NCI-H82 (cell line): ENCODE measurements at regions not wholly inside any gene's neighbourhood (a gene's known extent, or its start where the extent isn't known, plus 50 kb on each side); places are given as distances from the start of the nearest gene placed in this dataset.
A peak's percentile ranks its signal among the peaks of the same experiment; 100 is the strongest.

Experiments used
- DNase-seq: peaks from one replicate; lab custom pipeline; 2025; lab: John Stamatoyannopoulos, UW

DNA sequence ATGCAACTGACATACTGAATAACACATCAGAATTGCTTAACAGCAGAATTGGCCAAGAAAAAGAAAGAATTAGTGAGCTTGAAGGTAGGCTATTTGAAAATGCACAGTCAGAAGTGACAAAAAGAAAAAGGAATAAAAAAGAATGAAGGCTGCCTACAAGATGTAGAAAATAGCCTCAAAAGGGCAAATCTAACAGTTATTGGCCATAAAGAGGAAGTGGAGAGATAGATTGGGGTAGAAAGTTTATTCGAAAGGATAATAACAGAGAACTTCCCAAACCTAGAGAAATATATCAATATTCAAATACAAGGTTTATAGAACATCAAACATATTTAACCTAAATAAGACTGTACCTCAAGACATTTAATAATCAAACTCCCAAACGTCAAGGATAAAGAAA lies 67.5 kb downstream of the ATP6V1G3 start:
- DNase-seq: no peak

DNA sequence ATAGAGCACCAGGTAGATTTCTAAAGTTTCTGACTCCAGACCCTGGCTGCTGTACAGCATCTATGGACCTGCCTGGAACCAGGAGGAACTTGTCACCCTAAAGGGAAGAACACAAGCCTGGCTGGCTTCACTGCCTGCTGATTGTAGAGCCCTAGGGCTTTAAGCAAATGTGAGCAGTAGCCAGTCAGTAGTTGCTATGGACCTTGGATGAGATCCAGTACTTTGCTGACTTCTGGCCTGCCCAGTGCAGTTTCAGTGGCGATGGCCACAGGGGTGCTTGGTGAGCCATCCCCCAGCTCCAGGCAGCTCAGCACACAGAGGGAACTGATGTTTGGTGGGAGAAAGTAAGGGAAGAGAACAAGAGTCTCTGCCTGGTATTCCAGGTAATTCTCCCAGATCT lies 68.4 kb downstream of the ATP6V1G3 start:
- DNase-seq: no peak

DNA sequence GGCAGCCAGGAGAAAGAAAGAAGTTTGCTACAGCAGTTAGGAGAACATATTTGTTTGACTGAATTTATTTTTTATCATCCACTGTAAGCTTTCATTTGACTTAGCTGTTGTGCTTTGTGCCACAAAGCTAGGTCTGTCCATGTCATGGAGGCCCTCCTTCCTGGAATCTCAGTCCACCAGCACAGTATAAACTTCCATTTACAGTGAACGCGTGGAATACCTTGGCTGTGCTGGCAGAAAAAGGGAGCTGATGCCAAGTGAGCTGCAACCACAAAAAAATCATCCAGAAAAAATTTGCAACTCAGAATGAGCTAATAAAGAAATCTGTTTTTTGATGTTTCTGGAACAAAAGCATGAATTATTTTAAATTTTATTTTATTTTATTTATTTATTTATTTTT lies 72.6 kb downstream of the ATP6V1G3 start:
- no peak for DNase-seq

DNA sequence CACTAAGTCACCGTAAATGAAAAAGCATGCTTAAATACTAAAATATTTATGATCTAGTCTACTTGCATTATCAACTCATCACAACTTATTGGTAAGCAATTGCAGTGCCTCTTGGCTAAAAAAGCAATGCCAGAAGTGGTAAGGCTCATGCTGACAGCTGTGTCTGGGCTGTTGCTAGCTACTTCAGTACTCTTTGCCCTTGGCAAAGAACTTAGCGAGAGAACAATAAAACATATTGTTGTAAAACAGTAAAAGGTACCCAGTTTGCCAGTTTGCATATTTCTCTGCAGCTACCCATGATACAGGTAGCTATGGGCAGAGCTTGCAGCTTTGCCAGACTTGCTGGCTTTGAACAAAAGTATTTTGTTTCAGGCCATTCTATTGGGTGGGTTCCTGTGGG lies 73.1 kb downstream of the ATP6V1G3 start:
- no peak for DNase-seq

DNA sequence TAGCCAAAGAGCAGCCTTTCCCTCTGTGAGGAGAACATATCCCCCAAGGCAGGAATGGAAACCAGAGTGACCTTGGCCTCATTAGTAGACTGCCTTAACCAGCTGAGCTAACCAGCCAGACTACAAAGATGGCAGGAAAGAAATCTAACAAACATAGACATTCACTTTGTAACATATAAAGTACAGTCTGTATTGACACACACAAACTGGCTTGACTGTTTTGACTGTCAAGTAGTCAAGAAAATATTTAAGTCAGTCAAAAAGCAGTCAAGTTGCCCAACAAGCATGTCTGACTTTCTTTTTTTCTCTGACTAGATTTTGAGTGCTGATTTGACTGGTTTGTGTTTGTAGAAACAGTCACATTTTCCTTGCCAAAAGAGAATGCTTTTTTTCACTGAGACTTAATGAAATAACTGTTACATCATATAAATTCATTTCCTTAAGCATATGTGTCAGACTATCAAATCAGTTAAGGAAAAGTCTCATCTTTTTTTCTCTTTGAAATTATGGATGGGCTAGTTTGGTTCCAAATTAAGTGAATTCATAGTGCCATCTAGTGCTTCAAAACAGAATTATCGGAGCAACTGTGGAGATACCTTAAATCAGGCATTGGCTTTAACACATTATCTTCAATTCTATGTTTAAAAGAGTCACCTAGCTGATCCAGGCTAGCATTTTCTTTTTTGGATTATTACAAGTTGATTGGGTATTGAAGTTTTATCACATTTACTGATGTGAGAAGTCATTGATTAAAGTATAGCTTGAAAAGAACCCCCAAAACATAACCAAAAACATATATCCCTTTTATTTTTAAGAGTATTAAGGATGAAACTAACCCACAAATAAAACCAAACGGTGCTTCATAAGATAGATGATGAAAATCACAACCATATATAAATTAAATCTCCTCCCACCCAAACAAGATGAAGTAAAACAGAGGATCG lies 75.0 kb downstream of the ATP6V1G3 start:
- peak; percentile 77 for DNase-seq

DNA sequence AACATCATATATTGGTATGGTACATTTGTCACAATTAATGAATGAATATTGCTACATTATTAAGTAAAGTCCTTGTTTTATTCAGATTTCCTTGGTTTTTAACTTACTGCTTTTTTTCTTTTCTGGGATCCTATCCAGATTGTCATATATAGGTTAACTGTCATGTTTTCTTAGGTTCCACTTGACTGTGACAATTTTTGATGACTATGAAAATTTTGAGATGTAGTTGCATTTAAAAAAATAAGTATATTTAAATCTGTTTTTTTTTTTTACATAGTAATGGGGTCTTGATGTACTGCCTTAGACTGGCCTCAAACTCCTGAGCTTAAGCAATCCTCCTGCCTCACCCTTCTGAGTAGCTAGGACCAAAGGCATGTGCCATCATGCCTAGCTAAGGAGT lies 76.8 kb downstream of the ATP6V1G3 start:
- DNase-seq: no peak

DNA sequence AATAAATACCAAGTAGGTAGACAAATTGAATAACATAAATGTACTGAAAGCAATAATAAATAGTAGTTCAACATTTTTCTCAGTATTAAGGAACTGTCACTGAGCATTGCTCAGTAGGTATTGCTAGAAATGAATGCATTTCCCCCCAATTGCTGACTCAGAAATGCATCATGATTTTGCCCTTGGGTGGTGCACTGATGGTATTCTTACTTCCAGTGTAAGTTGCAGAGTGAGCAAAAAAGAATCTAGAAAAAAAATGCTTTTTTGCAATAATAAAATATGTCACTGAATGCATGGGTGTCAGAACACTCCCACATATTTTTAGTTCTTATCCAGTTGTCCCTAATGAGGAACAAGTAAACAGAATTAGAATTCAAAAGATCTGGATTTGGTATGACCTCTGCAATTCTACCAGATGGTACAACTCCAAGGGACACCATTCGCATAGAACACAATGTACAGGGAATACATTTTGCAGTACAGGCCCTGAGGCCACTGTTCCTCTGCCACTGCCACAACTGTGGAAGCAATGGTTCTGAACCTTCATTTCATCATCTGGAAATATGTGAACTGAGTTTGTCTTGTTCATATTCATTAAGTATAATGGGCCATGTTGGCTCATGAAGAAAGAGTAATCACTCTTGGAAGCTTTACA lies 78.0 kb downstream of the ATP6V1G3 start:
- DNase-seq: no peak

DNA sequence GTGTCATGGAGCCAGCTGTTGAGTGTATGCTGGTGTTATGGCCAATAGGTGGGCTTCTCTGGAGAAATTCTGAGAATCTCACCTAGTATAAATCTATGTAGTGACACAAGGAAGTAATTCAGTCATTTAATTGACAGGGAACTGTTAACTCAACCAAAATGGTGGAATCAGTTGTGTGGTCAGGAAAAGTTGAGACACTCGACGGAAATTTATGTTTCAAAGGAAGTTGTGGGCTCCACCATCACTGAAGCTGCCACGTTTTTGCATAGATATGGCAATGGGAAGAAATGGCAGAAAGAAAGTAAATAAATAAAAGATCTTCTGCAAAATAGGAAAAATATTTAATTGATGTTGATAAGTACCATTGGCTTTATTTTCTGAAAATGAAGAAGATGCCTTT lies 84.5 kb downstream of the ATP6V1G3 start:
- no peak for DNase-seq

DNA sequence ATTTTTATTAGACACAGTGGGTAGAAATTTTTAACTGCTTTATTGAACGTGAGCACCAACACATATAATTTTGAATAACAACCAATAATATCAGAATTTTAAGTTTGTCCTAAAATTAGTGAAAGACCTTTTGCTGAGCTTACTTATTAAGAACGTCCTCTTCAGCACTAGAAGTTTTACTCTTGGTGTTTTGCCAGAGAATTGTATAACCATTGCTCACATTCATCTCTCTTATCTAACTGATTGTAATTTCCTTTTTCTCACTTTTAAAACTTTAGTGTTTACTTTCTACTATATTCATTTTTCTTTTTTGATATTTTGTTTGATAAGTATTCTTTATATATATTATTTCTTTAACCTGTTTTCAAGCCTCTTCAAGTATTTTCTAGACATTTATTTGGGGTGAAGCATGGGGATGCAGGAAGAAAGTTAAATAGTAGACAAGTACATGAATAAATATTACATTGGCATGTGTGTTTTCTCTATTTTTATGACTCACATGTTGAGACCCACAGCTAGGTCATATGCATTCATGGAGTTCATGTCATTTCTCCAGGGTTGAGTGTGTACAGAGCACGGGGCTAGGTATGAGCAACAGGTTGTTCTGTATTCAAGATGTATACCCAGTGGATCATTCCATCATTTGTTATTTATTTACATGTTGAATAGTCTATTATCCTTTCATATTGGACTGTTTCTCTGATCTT lies 90.6 kb downstream of the ATP6V1G3 start:
- no peak for DNase-seq

DNA sequence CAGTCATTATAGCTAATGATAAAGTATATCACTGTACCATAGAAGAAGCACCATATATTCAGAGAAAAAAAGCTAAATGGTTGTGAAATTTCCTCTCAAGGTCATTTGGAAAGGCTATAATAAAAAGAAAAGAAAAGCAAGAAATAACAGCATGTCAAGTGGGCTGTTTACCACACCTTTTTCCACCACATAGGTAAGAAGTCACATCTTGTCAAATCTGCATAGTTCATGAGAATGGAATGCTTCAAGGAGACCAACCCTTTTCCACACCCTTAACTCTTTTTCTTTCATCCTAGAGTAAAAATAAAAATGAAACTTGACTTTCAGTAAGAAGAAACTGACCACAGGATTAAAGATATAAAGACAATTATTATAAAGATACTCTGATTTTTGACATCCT lies 91.2 kb downstream of the ATP6V1G3 start:
- no peak for DNase-seq

DNA sequence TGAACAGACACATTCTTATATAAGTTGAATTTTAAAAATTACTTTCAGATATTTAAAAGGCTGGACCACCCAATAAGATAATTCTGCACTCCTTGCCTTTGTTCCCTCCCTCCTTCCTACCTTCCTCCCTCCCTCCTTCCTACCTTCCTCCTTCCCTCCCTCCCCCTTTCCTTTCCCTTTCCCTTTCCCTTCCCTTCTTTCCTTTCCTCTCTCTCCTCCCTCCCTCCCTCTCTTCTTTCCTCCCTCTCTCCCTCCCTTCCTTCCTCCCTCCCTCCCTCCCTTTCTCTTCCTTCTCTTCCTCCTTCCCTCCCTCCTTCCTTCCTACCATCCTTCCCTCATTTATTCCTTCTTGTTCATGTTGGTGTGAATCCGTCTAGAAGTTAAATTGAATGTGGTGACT lies 93.0 kb downstream of the ATP6V1G3 start:
- no peak for DNase-seq

DNA sequence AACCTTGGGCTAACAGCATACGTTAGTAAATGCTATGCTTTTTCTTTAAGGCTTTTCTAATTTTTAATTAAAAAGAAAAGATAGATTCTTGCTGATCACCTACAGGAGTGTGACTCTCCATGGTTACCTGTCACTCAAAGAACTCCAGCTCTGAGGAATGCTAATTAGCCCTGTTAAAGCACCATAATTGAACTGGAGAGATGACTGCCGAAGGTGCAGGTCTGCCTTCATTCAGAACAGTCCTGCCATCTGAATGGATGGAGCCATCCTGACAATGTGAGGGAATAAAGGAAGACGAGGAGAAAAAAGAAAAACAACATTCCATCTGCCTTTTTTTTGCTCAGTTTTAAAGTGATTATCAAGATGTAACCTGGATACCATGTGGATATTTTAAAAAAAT lies 94.6 kb downstream of the ATP6V1G3 start:
- DNase-seq: no peak

DNA sequence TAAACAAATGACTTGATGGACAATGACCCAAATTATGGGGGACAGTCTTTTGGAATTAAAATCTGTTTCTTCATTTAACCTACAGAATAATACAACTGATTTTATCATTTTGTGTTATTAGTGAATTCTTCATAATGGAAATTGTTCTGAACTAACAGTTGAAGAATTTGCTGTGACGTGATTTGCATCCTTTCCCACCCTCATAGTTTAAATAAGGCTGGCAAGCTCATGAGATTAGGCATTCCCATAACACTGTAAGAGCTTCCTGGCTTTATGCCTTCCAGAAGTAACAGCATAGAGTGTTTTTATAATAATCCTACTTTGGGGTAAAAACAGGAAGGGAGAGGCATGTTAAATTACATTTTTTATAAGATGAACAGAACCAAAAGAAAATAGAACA lies 95.7 kb downstream of the ATP6V1G3 start:
- no peak for DNase-seq

DNA sequence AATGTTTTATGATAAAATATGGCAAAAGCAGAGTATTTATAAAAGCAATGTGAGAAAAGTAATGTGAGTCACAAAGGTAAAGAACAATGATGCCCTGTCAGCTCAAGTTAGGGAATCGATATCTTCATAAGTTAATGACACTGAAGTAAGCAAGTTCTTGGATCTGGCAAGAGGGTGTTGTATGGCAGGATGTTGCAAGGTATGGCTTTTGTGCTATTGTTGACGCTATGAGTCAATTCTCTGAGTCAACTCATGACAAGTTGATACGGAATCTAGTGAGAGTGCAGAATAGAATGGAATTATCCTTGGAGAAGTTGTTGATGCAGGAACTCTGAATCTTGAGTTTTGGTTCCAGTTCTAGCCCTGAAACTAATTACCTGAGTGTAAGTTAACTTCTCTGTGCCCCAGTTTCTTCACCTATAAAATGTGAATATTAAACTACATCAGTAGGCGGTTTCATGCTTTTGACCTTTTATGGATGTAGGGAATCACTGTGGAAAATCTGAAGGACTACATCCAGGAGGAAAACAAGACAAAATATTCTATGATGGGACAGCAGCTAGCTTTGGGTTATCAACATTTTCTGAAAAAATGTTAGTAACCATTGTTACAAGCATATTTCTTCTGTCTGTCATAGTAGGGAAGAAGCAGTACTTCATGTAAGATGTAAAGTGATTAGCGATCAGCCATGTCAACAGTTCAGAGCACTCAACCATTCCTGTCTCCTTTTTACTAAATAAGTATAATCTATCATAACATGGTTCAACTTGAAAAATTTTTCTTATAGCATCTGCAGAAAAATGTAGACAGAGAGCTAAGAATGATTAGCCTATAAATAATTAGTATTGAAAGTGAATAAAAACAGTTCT lies 96.9 kb downstream of the ATP6V1G3 start:
- no peak for DNase-seq

DNA sequence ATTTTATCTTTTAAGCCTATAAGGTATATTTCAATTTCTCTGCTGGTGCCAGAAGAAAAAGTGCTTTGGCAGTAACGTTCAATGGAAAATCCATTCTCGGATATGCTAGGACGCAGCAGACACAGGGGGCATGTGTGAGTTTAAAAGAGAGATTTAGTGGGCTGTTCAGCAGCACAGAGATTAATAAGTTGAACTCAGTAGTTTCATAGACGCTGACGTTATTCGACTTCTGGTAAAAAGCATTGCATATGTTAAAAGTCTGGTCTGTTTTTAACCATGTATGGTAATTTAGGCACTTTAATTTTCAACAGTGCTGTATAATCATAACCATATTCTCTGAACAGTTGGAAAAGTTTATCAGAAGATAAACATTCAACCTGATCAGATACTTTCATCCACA lies 99.6 kb downstream of the ATP6V1G3 start:
- no peak for DNase-seq

DNA sequence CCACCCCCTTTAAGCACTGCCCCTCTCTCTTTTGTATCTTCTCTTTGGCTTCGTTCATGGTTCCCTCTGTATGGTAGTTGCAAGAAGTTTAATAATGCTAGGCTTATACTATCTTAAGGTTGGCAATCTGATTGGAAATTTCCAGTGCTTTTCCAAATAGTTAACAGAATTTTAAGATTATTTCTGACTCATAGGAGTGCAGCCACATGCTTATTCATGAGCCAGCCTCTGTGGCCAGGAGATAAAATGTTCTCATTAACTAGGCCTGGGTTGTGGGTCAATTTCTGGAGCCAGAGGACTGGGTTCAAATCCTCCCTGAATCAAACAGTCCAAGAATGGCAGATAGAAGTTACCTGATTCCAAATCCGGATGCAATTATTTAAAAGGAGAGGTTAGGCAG lies 103.1 kb downstream of the ATP6V1G3 start:
- no peak for DNase-seq

DNA sequence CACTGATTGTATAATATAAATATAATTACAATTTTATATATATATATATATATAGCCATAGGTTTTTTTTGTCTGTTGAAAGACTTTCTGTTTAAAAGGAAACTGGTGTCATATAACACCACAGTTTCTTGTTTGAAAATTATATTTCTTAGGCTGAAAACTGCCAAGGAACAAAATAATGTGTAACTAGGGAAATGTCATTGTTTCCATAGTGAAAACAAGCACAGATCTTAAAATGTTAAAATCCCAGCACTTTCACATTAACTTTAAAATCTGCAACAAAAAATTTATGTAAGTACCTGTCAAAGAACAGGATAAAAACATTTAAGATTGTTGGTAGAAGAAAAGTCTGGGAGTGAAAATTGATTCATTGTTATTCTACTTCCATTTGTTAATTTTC lies 104.2 kb downstream of the ATP6V1G3 start:
- no peak for DNase-seq

DNA sequence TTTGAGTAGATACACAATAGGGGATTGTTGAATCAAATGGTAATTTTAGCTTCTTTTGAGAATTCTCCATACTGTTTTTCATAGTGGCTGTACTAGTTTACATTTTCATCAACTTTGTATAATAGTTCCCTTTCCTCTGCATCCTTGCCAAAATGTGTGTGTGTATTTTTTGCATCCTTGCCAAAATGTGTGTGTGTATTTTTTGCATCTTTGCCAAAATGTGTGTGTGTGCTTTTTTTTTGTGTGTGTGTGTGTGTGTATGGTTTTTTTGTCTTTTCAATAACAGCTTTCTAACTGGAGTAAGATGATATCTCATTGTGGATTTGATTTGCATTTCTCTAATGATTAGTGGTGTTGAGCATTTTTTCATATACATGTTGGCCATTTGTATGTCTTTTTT lies 105.4 kb downstream of the ATP6V1G3 start:
- no peak for DNase-seq

DNA sequence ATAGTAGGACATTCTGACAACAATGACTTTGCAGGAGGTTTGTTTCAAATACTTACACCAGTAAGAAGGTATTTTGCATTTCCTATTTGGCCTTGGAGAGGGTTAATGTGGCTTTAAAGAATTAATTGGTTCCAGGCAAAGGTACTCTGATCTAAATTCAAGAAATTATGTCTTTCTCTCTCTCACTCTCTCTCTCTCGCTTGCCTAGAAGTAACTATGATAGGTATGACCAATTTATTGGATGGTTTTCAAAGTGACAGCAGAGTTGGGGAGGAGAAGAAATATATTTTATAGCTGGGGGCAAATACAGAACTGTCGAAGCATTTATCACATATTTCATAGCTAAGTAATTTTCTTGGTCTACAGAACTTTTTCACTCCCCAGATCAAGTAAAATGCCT lies 116.0 kb downstream of the ATP6V1G3 start:
- no peak for DNase-seq

DNA sequence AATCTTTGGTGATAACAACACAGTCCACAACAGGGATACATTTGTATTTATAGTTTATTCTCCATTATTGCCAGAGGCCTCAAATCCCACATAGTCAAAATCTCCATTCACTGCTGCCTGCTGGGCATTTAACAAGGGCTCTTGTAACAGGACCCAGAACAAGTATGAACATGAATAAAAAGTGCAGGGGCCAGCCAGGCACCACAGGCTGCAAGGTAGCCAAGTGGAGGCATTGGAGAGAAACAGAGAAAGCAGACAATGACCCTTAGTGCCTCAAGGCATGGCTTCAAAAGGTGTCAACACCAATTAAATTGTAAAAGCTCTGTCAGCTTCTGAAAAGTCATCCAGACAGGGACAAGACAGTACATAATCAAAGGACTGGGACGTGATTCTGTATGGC lies 116.8 kb downstream of the ATP6V1G3 start:
- no peak for DNase-seq

DNA sequence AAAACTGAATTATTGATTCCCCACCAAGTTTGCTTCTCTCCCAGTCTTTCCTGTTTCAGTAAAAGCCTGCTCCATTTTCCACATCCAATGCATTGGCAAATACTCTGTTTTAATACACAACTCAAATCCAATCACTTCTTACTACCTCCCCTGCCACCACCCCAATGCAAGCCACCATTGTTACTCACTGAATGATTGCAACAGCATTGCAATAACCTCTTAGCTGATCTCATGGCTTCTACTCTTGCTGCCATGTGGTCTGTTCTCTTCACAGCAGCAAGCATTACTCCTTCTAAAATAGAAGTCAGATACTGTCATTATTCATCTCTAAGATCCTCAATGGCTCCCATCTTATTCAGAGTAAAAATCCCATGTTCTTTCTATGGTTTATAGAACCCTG lies 123.4 kb downstream of the ATP6V1G3 start:
- no peak for DNase-seq

DNA sequence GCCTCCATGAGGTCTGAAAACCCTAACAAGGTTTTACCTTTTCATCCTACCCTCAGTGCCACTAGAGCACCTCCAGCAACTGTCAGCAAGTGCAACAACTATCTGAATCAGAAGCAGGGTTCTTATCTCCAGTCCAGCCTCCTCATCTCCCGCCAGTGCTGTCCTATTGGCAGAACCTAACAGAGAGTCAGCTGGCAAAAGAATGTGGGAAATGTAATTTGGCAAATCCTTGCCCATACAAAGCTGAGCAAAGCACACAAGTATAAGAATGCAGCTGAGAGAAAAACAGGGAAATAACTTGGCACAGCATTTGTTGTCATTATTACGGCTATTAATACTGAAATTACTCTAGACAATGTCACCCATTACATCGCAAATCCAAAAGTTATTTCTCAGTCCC lies 124.2 kb downstream of the ATP6V1G3 start:
- no peak for DNase-seq
